Lung (tissue), 11 donors: ENCODE measurements at regions not wholly inside any gene's neighbourhood (a gene's known extent, or its start where the extent isn't known, plus 50 kb on each side); places are given as distances from the start of the nearest gene placed in this dataset.
A peak's percentile ranks its signal among the peaks of the same experiment; 100 is the strongest.

Experiments used
- ATAC-seq: fragments of 200-7000 bp; cut with Tn5 transposase; one replicate; pipeline ENCODE4 v1.9.1; 2020; ENCODE audit warnings: moderate number of reproducible peaks; ENCODE audit not compliant: insufficient read depth, low FRiP score
- DNase-seq, 3 donors: peaks; one replicate each; pipeline ENCODE4 v3.0.0-alpha.2; 2013 to 2017
- H3K27ac ChIP-seq, 2 donors: one replicate each; pipeline ENCODE4 v1.5.1; 2013; ENCODE audit warnings: mild to moderate bottlenecking in 2 of 2, moderate library complexity in 2 of 2, control low read depth in 1 of 2, inconsistent platforms in 1 of 2, low read depth in 1 of 2, low read length in 1 of 2
- H3K27me3 ChIP-seq, 3 donors: one replicate each; pipeline ENCODE4 v1.5.1; 2013; ENCODE audit warnings: low read length in 2 of 3; ENCODE audit not compliant: control insufficient read depth in 3 of 3, insufficient read depth in 3 of 3
- H3K36me3 ChIP-seq, 4 donors: one replicate each; pipeline ENCODE4 v1.5.1; 2013; ENCODE audit warnings: low read length in 4 of 4, mild to moderate bottlenecking in 1 of 4, moderate library complexity in 1 of 4; ENCODE audit not compliant: control insufficient read depth in 4 of 4, insufficient read depth in 4 of 4
- H3K4me1 ChIP-seq, 5 donors: one replicate each; pipeline ENCODE4 v1.5.1; 2013; ENCODE audit warnings: low read length in 5 of 5, mild to moderate bottlenecking in 2 of 5, moderate library complexity in 1 of 5; ENCODE audit not compliant: control insufficient read depth in 5 of 5, insufficient read depth in 5 of 5
- H3K4me3 ChIP-seq: one replicate; pipeline ENCODE4 v1.5.1; 2013; ENCODE audit warnings: mild to moderate bottlenecking, control low read depth, moderate library complexity
- H3K9ac ChIP-seq, 2 donors: one replicate each; pipeline ENCODE4 v1.5.1; 2013; ENCODE audit warnings: low read length in 2 of 2, control low read depth in 1 of 2; ENCODE audit not compliant: insufficient read depth in 1 of 2
- H3K9me3 ChIP-seq, 4 donors: one replicate each; pipeline ENCODE4 v1.5.1; 2013; ENCODE audit warnings: low read length in 3 of 4, mild to moderate bottlenecking in 1 of 4, moderate library complexity in 1 of 4; ENCODE audit not compliant: control insufficient read depth in 4 of 4, insufficient read depth in 3 of 4
- CTCF ChIP-seq: IDR thresholded peaks from 2 replicates; pipeline ENCODE4 v1.5.1; 2012; ENCODE audit warnings: mild to moderate bottlenecking; ENCODE audit errors: control extremely low read depth, extremely low read depth
- WGBS, 2 donors: extraction: QIAGEN DNeasy Blood & Tissue Kit; methylation state at CpG; one replicate each; pipeline ENCODE4 v1.1.7; 2013; 5-methylcytosine and 5-hydroxymethylcytosine counted together
- donor health status: control.
- donor health status: control.
- donor health status: Bipolar disorder and iron deficiency.
- donor health status: healthy.
- donor health status: DM: yes; HTN: yes; CAD: no.

GRCh38 chr4:100063355-100063754, 113.3 kb upstream of the H2AZ1 start:
- H3K9me3 ChIP-seq: no peaks in the 10 kb centered on the region
- H3K27me3 ChIP-seq: no peaks in the 10 kb centered on the region
- no peaks in the 10 kb centered on the region for H3K4me1 ChIP-seq
- ATAC-seq: no peak
- H3K9ac ChIP-seq: no peak overlapping the region
- DNase-seq: no peak
- no peaks in the 10 kb centered on the region for H3K36me3 ChIP-seq
- no peak overlapping the region for H3K27ac ChIP-seq
- H3K4me3 ChIP-seq: no peak overlapping the region
- 9 to 11% methylated on average over 2 of the region's 2 CpGs for WGBS, 2 donors
- TF ChIP-seq CTCF: no peak

- Histone ChIP-seq H3K27me3 (no peaks in the 10 kb centered on the region), H3K4me1 (no peaks in the 10 kb centered on the region), H3K4me3 (no peak overlapping the region), H3K36me3 (no peaks in the 10 kb centered on the region), H3K9me3 (no peaks in the 10 kb centered on the region), H3K27ac (no peak overlapping the region), H3K9ac (no peak overlapping the region)
- TF ChIP-seq CTCF: no peak
- no peak for DNase-seq
- ATAC-seq: no peak
These were observed 112.8 kb upstream of the H2AZ1 start for GRCh38 chr4:100062921-100063320.

GRCh38 chr4:100061835-100062234, 111.8 kb upstream of the H2AZ1 start:
- ATAC-seq: no peak
- no peak for TF ChIP-seq CTCF
- no peak overlapping the region for H3K9ac ChIP-seq
- WGBS, 2 donors: 61 to 78% methylated on average over 2 of the region's 2 CpGs
- no peak overlapping the region for H3K27ac ChIP-seq
- H3K4me1 ChIP-seq: no peaks in the 10 kb centered on the region
- H3K27me3 ChIP-seq: no peaks in the 10 kb centered on the region
- DNase-seq: peak in 1 of 3 donors; percentile 10
- no peaks in the 10 kb centered on the region for H3K36me3 ChIP-seq
- no peaks in the 10 kb centered on the region for H3K9me3 ChIP-seq
- H3K4me3 ChIP-seq: no peak overlapping the region

GRCh38 chr4:100060765-100061416, 110.8 kb upstream of the H2AZ1 start:
- Histone ChIP-seq H3K4me1 (no peaks in the 10 kb centered on the region), H3K27me3 (no peaks in the 10 kb centered on the region), H3K27ac (no peak overlapping the region), H3K36me3 (no peaks in the 10 kb centered on the region), H3K9ac (no peak overlapping the region), H3K9me3 (no peaks in the 10 kb centered on the region), H3K4me3 (no peak overlapping the region)
- ATAC-seq (no peak), DNase-seq (no peak)
- TF ChIP-seq CTCF: no peak
- WGBS, 2 donors: 92 to 94% methylated on average over 5 of the region's 5 CpGs
